Thoracic aorta (tissue), 2 donors: ENCODE measurements at regions not wholly inside any gene's neighbourhood (a gene's known extent, or its start where the extent isn't known, plus 50 kb on each side); places are given as distances from the start of the nearest gene placed in this dataset.

ENCODE experiments used
- ATAC-seq: fragments of 150-250 bp; one replicate; pipeline ENCODE4 v1.8.0; 2017; ENCODE audit warnings: low read depth; ENCODE audit not compliant: insufficient number of reproducible peaks, low FRiP score
- DNase-seq: peaks from one replicate; pipeline ENCODE4 v3.0.0-alpha.2; 2020; ENCODE audit warnings: low spot score
- H3K27ac ChIP-seq, 2 donors: fragments of 200-600 bp; sonication (generic); 1 replicate in 1 of 2; 2 replicates in 1 of 2; pipeline ENCODE4 v1.5.1; 2016; ENCODE audit warnings: mild to moderate bottlenecking in 2 of 2, moderate library complexity in 2 of 2
- H3K27me3 ChIP-seq: fragments of 200-600 bp; sonication (generic); replicated peaks from 2 replicates; pipeline ENCODE4 v1.6.0; 2016; ENCODE audit warnings: mild to moderate bottlenecking; ENCODE audit not compliant: insufficient read depth
- H3K36me3 ChIP-seq: fragments of 200-600 bp; sonication (generic); one replicate; pipeline ENCODE4 v1.5.1; 2016
- H3K4me1 ChIP-seq, 2 donors: fragments of 200-600 bp; sonication (generic); 1 replicate in 1 of 2; 2 replicates in 1 of 2; pipeline versions ENCODE4 v1.5.1 to v1.6.0; 2016; ENCODE audit warnings: low read depth in 2 of 2, mild to moderate bottlenecking in 1 of 2; ENCODE audit not compliant: control insufficient read depth in 1 of 2
- H3K4me3 ChIP-seq: fragments of 200-600 bp; sonication (generic); 2 replicates; pipeline ENCODE4 v1.5.1; 2016; ENCODE audit warnings: mild to moderate bottlenecking
- H3K9me3 ChIP-seq: fragments of 200-600 bp; sonication (generic); 2 replicates; pipeline ENCODE4 v1.5.1; 2016
- CTCF ChIP-seq: fragments of 200-600 bp; sonication (generic); IDR thresholded peaks from one replicate; pipeline ENCODE4 v1.5.1; 2019; ENCODE audit warnings: antibody characterized with exemption

GRCh38 chr15:23913635-23914034 is 226.5 kb upstream of the NDN start:
- ATAC-seq = no peak

GRCh38 chr15:23924686-23925085 is 237.6 kb upstream of the NDN start:
- TF ChIP-seq CTCF = no peak
- Histone ChIP-seq H3K4me1 (no peaks in the 10 kb centered on the region), H3K4me3 (no peak overlapping the region), H3K27ac (no peak overlapping the region), H3K36me3 (no peaks in the 10 kb centered on the region), H3K9me3 (no peaks in the 10 kb centered on the region), H3K27me3 (no peaks in the 10 kb centered on the region)
- ATAC-seq = no peak
- DNase-seq = no peak

More at GRCh38 chr15:23913635-23914034, 226.5 kb upstream of the NDN start:
- no peak overlapping the region for H3K27ac ChIP-seq
- H3K36me3 ChIP-seq = no peaks in the 10 kb centered on the region
- no peak for DNase-seq
- no peak overlapping the region for H3K4me3 ChIP-seq
- H3K4me1 ChIP-seq = no peaks in the 10 kb centered on the region
- H3K9me3 ChIP-seq = no peaks in the 10 kb centered on the region
- no peak for TF ChIP-seq CTCF
- H3K27me3 ChIP-seq = no peaks in the 10 kb centered on the region

GRCh38 chr15:23954931-23955330 is 267.8 kb upstream of the NDN start:
- DNase-seq (no peak), ATAC-seq (no peak)
- Histone ChIP-seq H3K27me3 (no peaks in the 10 kb centered on the region), H3K36me3 (no peaks in the 10 kb centered on the region), H3K4me3 (no peak overlapping the region), H3K4me1 (no peaks in the 10 kb centered on the region), H3K9me3 (no peaks in the 10 kb centered on the region), H3K27ac (no peak overlapping the region)
- no peak for TF ChIP-seq CTCF

- H3K4me1 ChIP-seq = no peaks in the 10 kb centered on the region
- DNase-seq (no peak), ATAC-seq (no peak)
- TF ChIP-seq CTCF = no peak
- no peak overlapping the region for H3K27ac ChIP-seq
- H3K27me3 ChIP-seq = no peaks in the 10 kb centered on the region
- H3K9me3 ChIP-seq = no peaks in the 10 kb centered on the region
- H3K4me3 ChIP-seq = no peak overlapping the region
- no peaks in the 10 kb centered on the region for H3K36me3 ChIP-seq
Observed at GRCh38 chr15:23983500-23984259, 296.6 kb upstream of the NDN start.

- Histone ChIP-seq H3K27me3 (no peaks in the 10 kb centered on the region), H3K36me3 (no peaks in the 10 kb centered on the region), H3K4me1 (no peaks in the 10 kb centered on the region), H3K4me3 (no peak overlapping the region), H3K27ac (no peak overlapping the region), H3K9me3 (no peaks in the 10 kb centered on the region)
- DNase-seq (no peak), ATAC-seq (no peak)
- no peak for TF ChIP-seq CTCF
Observed at GRCh38 chr15:23994273-23994672, 307.2 kb upstream of the NDN start.
